ENCODE measurements at regions not wholly inside any gene's neighbourhood (a gene's known extent, or its start where the extent isn't known, plus 50 kb on each side); places are given as distances from the start of the nearest gene placed in this dataset.

- TF ChIP-seq, protein P1, sequence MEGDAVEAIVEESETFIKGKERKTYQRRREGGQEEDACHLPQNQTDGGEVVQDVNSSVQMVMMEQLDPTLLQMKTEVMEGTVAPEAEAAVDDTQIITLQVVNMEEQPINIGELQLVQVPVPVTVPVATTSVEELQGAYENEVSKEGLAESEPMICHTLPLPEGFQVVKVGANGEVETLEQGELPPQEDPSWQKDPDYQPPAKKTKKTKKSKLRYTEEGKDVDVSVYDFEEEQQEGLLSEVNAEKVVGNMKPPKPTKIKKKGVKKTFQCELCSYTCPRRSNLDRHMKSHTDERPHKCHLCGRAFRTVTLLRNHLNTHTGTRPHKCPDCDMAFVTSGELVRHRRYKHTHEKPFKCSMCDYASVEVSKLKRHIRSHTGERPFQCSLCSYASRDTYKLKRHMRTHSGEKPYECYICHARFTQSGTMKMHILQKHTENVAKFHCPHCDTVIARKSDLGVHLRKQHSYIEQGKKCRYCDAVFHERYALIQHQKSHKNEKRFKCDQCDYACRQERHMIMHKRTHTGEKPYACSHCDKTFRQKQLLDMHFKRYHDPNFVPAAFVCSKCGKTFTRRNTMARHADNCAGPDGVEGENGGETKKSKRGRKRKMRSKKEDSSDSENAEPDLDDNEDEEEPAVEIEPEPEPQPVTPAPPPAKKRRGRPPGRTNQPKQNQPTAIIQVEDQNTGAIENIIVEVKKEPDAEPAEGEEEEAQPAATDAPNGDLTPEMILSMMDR (IDR thresholded peaks at IDR 0.05; ENCODE audit: extremely low read depth, missing control alignments), result no peak
- DNase-seq (ENCODE audit: low spot score), result no peak
These were observed 363.0 kb downstream of the SETD4 start for GRCh38 chr21:35697321-35697808.

DNA sequence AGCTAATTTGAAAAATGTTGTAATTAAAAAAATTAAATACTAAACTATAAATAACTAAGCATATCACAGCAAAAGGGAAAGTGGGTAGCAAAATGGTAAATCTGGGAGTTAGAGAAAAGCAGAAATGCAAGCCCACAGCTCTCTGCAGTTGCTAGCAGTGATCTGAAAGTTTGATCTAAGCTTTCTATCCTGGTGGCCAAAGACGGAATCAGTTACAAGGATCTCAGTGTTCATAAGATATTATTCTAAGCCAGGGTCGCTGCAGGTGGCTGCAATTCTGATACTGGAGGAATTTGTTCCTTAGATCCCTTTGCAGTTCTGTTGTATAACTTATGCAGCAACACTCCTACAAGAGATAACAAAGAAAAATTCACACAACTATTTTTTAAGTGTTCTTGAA, 363.7 kb downstream of the SETD4 start:
- DNase-seq (ENCODE audit: low spot score), result no peak
- TF ChIP-seq, protein P1 (IDR thresholded peaks at IDR 0.05; ENCODE audit: extremely low read depth, missing control alignments), result no peak

DNA sequence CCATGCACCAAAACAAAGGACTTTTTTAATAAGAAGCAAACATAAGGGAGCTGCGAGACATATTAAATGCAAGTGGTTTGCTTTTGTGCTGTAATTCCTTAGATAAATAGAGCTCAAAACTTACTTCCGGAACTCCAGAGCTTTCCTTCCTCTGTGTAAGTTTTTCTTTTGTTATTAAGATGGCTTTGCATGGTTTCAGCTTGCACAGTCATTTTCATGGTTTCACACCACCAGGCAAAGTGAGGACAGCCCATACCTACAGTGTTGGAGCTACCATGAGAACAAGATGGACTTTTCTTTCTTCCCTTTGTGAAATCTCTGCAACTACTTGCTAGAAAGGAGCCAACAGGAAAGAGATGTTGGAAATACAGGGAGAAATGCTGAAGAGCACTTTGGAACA, 368.0 kb downstream of the SETD4 start:
- TF ChIP-seq, protein P1 (IDR thresholded peaks at IDR 0.05; ENCODE audit: extremely low read depth, missing control alignments), result no peak
- no peak for DNase-seq (ENCODE audit: low spot score)

GRCh38 chr21:35690436-35690835, 369.9 kb downstream of the SETD4 start:
- DNase-seq (ENCODE audit: low spot score), result no peak
- TF ChIP-seq, protein P1 (IDR thresholded peaks at IDR 0.05; ENCODE audit: extremely low read depth, missing control alignments), result no peak

DNA sequence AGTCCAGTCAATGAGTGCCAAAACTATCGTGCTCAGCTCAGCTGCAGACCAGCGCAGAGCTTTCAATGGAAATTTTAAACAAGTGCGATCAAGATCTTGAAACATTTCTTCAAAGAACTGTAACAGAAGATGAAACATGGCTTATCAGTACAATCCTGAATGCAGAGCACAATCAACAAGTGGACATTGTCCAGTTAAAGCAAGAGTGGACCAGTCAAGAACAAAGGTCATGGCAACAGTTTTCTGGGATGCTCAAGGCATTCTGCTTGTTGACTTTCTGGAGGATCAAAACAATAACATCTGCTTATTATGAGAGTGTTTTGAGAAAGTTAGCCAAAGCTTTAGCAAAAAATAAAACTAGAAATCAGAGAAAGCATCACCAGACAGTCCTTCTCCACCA, 374.2 kb downstream of the SETD4 start:
- TF ChIP-seq, protein P1 (IDR thresholded peaks at IDR 0.05; ENCODE audit: extremely low read depth, missing control alignments), result no peak
- DNase-seq (ENCODE audit: low spot score), result no peak

GRCh38 chr21:35683664-35684304, 376.5 kb downstream of the SETD4 start:
- DNase-seq (ENCODE audit: low spot score), result no peak
- TF ChIP-seq, protein P1 (IDR thresholded peaks at IDR 0.05; ENCODE audit: extremely low read depth, missing control alignments), result no peak

DNA sequence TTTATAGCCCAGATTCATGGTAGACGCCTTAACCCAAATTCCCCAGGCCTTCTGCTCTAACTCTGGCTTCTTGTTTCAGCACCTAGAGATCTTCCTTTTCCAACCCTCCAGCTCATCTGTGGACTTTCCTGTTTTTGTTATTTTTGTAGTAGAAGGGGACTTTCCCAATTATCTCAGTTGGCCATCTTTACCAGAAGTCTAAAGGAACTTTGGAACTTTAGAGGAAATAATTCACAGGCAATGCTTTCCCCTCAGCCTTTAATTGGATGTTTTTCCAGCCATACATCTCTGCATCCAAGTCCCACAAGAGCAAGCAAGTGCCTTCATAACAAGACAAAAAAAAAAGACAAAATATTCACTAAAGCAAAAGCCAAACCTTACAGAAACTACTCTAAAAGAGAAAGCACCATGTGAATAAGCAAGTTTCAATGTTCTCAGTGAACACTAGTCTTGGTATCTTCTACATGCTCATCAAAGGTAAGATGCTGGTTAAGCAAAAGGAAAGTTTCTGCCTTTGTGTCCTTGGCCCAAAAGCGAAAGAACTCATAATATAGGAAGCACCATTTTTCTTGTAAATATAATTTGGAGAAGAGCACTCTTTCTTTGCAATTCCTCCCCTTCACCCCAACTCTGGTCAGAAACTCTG, 377.3 kb downstream of the SETD4 start:
- no peak for DNase-seq (ENCODE audit: low spot score)
- TF ChIP-seq, protein P1 (IDR thresholded peaks at IDR 0.05; ENCODE audit: extremely low read depth, missing control alignments), result no peak
